ENCODE measurements at regions not wholly inside any gene's neighbourhood (a gene's known extent, or its start where the extent isn't known, plus 50 kb on each side); places are given as distances from the start of the nearest gene placed in this dataset.

- no peak overlapping the region for H3K27ac ChIP-seq
- H3K4me3 ChIP-seq, result no peak overlapping the region
- TF ChIP-seq POLR2A (IDR thresholded peaks at IDR 0.05) (no peak), POLR2AphosphoS5 (IDR thresholded peaks at IDR 0.05) (no peak), CTCF (IDR thresholded peaks at IDR 0.05) (no peak)
- WGBS, result 40% methylated on average over 1 of the region's 1 CpG
- H3K27me3 ChIP-seq (replicated peaks; ENCODE audit: insufficient read depth), result no peaks in the 10 kb centered on the region
- DNase-seq (ENCODE audit: low spot score), result no peak
- no peaks in the 10 kb centered on the region for H3K4me1 ChIP-seq (replicated peaks)
- intact Hi-C loops (cut with DNase I), result no loop called here
- no peaks in the 10 kb centered on the region for H3K9me3 ChIP-seq
- H3K36me3 ChIP-seq, result no peaks in the 10 kb centered on the region
Observed at GRCh38 chr12:60012659-60013058, 416.8 kb downstream of the SLC16A7 start.

- TF ChIP-seq CTCF (IDR thresholded peaks at IDR 0.05) (no peak), POLR2AphosphoS5 (IDR thresholded peaks at IDR 0.05) (no peak), POLR2A (IDR thresholded peaks at IDR 0.05) (no peak)
- DNase-seq (ENCODE audit: low spot score), result no peak
- no peaks in the 10 kb centered on the region for H3K36me3 ChIP-seq
- H3K4me1 ChIP-seq (replicated peaks), result no peaks in the 10 kb centered on the region
- no peaks in the 10 kb centered on the region for H3K9me3 ChIP-seq
- H3K27me3 ChIP-seq (replicated peaks; ENCODE audit: insufficient read depth), result no peaks in the 10 kb centered on the region
- intact Hi-C loops (cut with DNase I), result no loop called here
- no peak overlapping the region for H3K27ac ChIP-seq
- no peak overlapping the region for H3K4me3 ChIP-seq
Observed at GRCh38 chr12:60014436-60014835, 418.6 kb downstream of the SLC16A7 start.

- no peak for DNase-seq (ENCODE audit: low spot score)
- H3K4me3 ChIP-seq, result no peak overlapping the region
- no peaks in the 10 kb centered on the region for H3K36me3 ChIP-seq
- TF ChIP-seq POLR2A (IDR thresholded peaks at IDR 0.05) (no peak), CTCF (IDR thresholded peaks at IDR 0.05) (no peak), POLR2AphosphoS5 (IDR thresholded peaks at IDR 0.05) (no peak)
- no peaks in the 10 kb centered on the region for H3K4me1 ChIP-seq (replicated peaks)
- H3K9me3 ChIP-seq, result no peaks in the 10 kb centered on the region
- intact Hi-C loops (cut with DNase I), result no loop called here
- H3K27ac ChIP-seq, result no peak overlapping the region
- 73% methylated on average over 2 of the region's 2 CpGs for WGBS
- H3K27me3 ChIP-seq (replicated peaks; ENCODE audit: insufficient read depth), result no peaks in the 10 kb centered on the region
Observed at GRCh38 chr12:60020068-60020467, 424.2 kb downstream of the SLC16A7 start.

- H3K4me3 ChIP-seq, result no peak overlapping the region
- H3K27me3 ChIP-seq (replicated peaks; ENCODE audit: insufficient read depth), result no peaks in the 10 kb centered on the region
- intact Hi-C loops (cut with DNase I), result no loop called here
- H3K27ac ChIP-seq, result no peak overlapping the region
- no peaks in the 10 kb centered on the region for H3K4me1 ChIP-seq (replicated peaks)
- TF ChIP-seq POLR2AphosphoS5 (IDR thresholded peaks at IDR 0.05), result no peak
- H3K9me3 ChIP-seq, result no peaks in the 10 kb centered on the region
- no peaks in the 10 kb centered on the region for H3K36me3 ChIP-seq
- 94% methylated on average over 3 of the region's 3 CpGs for WGBS
- DNase-seq (ENCODE audit: low spot score), result no peak
Observed at GRCh38 chr12:60021235-60021634, 425.4 kb downstream of the SLC16A7 start.

- 58% methylated on average over 3 of the region's 3 CpGs for WGBS
- H3K27me3 ChIP-seq (replicated peaks; ENCODE audit: insufficient read depth), result no peaks in the 10 kb centered on the region
- no peak overlapping the region for H3K27ac ChIP-seq
- TF ChIP-seq POLR2A (IDR thresholded peaks at IDR 0.05) (no peak), POLR2AphosphoS5 (IDR thresholded peaks at IDR 0.05) (no peak), CTCF (IDR thresholded peaks at IDR 0.05) (no peak)
- intact Hi-C loops (cut with DNase I), result no loop called here
- no peak for DNase-seq (ENCODE audit: low spot score)
- H3K4me3 ChIP-seq, result no peak overlapping the region
- no peaks in the 10 kb centered on the region for H3K36me3 ChIP-seq
- H3K9me3 ChIP-seq, result no peaks in the 10 kb centered on the region
- no peaks in the 10 kb centered on the region for H3K4me1 ChIP-seq (replicated peaks)
Observed at GRCh38 chr12:60027266-60027665, 431.4 kb downstream of the SLC16A7 start.

Data from prostate gland (tissue), 2 donors.